Activated CD8-positive, alpha-beta memory T cell treated with anti-CD3 and anti-CD28 coated beads for 4 hours (primary cell): ENCODE measurements at regions not wholly inside any gene's neighbourhood (a gene's known extent, or its start where the extent isn't known, plus 50 kb on each side); places are given as distances from the start of the nearest gene placed in this dataset.
"Not testable (repeated sequence)": the region's sequence is repeated elsewhere in the genome, so short reads cannot be mapped to it uniquely, and the experiment has no call there.

Experiments used
- DNase-seq, 2 donors: peaks; one replicate each; pipeline ENCODE4 v3.0.0-alpha.2; 2020; ENCODE audit warnings: low read depth in 2 of 2

DNA sequence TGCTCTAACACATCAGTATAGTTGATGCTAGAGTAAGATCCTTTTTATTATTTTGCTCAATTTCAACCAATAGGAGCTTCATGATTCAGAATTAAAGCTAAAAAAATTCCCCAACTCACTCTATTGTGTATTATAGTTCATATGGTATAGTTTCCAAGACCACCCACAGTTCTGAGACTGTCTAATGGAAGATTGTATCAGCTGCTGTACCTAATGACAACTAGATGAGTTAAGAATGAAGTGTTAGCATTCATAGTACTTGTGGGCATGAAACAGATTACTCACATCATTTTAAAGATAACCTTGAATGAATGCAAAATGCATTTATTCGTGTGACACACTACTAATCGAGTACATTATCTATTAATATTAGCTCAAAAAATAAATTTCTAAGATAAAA lies 289.9 kb upstream of the ATP11B start:
- no peak for DNase-seq

DNA sequence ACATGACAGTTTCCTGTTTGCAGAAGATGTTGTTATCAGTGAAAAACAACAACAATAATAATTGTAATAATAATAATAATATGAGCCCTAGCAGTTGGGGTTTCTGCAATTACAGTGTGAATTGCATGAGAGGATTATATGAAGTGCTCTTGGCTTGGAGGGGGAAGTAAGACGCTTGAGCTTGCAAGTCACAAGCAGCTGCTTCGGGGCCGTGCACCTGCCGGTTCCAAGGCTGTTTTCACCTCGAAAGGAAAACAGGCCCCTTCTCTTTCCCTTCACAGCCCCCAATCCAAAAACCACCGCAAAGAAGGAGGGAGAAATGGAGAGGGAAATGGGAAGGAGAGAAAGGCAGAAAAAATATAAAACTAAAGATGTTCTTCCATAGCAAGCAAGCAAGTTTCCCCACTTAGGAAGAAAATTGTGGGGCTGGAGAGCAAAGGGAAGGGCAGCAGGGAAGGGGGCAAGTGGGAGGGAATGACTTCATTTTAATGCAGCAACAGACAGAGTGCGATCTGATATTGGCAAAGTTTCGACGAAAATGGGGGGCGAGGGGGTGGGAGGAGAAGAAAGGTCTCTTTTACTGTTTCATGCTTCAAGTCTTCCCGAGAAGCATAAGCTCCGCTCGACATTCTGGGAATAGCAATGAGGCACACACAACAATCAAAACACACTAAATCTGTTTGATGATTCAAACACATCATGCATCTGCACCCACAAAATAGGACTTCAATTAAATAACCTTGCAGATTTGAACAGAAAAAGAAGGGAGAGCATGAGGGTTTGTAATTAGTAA lies 284.2 kb upstream of the ATP11B start:
- no peak for DNase-seq

DNA sequence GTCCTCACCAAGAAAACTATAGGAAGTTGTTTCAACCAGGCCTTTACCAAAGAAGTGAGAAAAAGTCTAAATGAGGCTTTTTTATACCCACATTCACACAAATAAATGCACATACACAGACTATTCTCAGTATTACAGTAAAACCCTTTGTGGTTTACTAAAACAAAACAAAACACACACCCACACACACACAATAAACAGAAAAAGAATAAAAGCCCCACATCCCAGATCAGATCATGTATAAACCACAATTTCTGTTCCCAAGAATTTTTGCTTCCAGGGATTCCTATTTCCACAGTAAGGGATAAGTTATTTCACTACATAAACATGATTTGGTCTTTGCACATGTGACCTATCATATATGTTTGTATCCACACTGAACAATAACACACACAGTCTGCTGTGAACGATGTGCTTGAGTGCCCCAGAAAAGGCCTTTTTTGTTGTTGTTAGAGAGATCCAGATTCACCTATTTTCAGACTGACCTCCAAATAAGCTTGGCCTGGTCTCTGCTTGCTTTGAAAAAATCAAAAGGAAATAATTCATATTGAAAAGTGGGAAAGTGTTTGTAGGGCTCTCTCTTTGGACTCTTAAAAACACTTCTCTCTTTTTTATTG lies 283.4 kb upstream of the ATP11B start:
- no peak for DNase-seq

DNA sequence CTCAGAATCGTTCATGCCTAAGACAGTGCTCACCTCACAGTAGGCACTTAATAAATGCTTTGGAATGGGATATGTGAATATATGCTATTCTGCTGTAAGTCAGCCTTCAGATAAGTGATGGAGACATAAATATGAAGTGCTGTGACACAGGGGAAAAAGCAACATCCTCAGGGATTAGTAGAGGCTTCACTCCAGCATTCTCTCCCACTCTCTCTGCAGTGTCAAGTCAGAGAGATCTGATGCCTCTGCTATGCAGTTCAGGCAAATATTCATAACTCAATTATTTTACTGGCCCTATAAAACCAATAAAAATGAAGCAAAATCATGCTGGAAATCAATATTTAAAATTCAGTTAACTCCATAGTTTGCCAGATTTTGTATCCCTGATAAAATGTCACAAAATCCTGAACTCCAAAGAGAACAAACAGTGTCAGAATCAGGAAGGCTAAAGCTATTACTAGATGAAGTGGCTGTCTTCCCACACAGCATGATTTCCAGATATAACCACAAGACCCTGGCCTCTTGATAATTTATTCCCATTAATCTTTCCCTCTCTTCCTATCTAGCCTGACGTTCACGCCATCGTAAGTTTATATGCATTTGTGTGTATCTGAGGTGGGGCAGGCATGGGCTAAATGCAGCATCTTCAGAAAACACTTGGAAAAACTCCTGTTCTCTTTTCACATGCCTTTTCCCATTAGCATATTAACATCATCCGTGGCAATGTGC lies 278.9 kb upstream of the ATP11B start:
- no peak for DNase-seq

DNA sequence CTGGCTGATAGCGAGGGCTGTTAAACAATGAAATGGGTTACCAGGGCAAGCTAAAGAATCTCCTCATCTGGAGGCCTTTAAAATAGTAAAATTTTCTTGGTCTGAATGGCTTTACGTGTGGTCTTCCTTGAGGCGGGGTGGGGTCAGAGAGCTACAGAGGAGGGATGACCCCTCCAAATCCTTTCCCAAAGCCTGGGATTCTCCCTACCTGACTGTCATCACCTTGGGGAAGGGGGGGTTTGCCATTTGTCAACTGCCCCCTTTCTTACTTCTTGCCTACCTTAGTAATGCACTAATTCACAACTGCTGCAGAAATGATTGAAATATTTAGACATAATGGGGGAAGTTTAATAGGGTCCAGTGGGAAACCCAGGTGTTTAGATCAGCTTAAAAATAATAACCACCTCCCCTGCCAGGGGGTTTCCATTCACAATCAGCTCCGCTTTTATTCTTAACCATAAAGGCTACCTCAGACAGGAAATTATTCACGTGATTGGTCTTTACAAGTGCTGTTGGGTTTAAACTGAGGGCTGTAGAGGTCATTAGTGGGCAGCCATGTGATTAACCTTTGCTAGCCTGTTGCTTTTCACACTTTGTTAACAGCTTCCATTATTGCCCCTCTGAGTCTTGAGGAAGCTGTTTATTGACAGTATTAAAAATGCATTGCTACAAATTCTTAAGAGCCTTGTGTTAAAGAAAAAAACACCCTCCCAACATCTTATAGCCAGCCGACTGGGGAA lies 276.5 kb upstream of the ATP11B start:
- no peak for DNase-seq

DNA sequence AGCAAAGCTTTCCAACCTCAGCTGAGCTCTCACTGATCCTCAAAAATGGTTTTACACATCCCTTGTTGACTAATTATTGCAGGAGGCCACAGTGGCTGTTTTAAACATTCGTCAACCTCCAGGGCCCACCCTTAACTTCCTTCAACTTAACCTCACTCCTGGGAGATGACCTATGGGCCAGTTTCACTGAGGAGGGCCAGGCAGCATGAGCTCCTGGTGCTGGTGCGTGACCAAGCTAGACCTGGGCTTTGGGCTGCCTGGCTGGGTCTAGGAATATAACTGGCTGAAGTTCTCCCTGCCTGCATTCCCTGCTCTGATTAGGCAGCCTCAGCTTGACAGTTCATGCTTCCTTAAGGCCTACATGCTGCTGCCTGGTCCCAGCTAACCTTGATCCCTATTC lies 273.7 kb upstream of the ATP11B start:
- no peak for DNase-seq

DNA sequence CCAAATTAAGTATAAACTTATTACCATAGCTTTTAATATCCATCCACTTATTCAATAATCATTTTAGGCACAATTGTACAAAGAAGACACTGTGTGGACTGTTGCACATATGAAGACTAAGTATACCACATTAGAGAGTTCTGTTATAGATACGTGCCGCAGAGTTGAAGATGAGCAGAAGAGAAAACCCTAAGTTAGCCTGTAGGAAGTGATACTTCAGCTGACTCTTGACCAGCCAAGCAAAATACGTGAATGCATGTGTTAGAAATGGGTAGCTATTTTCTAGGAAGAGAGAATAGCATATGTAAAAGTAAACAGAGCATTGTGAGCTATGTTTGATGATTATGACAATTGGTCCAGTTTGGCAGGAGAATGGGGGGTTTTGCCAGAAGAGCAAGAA lies 272.0 kb upstream of the ATP11B start:
- no peak for DNase-seq

DNA sequence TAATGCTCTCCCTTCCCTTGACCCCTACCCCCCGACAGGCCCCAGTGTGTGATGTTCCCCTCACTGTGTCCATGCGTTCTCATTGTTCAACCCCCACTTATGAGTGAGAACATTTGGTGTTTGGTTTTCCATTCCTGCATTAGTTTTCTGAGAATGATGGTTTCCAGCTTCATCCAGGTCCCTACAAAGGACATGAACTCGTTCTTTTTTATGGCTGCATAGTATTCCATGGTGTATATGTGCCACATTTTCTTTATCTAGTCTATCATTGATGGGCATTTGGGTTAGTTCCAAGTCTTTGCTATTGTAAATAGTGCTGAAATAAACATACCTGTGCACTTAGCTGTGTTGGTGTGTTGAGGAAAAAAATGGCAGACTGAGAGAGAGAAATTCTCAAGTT lies 269.9 kb upstream of the ATP11B start:
- DNase-seq, result not testable (repeated sequence)

DNA sequence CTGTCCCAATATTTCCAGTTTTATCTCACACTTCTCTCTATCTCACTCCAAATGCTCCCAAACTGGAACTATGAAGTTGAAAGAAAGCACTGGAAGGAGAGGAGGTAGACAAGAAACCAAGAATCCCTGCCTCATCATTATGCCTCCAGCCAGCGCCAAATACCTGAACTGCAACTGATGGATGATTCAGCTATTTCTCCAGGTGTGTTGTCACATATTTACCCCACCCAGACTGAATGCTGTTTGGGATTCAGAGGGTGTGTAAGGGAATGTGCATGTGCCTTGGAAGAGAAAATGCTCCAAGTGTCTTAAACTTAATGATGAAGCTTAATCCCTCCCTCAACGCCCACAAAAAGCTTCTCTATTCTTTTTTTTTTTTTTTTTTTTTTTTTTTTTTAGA lies 269.5 kb upstream of the ATP11B start:
- no peak for DNase-seq

DNA sequence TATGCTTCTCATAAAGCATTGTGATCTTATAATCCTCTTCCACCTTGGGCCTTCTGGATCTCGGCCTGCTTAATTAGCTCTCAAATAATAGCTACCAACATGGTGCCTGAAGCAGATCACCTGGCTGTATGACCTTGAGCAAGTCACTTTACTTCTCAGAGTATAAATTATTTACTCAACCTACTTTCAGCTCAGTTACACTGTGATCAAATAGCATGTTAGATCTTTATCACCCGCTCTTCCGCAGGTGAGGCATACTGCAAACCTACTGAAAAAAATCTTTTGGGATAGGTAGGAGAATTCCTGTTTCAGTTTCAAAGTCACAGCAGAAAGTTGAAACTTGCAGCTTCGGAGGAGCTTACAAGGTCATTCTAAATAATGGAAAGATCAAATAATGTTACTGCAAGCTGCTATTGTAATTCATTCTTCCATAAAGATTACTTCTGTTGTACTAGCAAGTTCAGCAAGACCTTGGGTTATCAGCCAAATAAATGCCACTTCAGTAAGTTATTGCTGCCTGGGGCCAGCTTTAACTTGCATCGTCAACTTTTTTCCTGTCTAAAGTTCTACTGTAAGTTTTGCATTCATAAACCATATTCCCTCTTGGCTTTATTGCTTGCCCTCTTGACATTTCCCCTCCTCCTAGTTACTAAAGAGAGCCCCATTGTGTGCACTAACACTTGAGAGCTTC lies 268.4 kb upstream of the ATP11B start:
- DNase-seq, result no peak

DNA sequence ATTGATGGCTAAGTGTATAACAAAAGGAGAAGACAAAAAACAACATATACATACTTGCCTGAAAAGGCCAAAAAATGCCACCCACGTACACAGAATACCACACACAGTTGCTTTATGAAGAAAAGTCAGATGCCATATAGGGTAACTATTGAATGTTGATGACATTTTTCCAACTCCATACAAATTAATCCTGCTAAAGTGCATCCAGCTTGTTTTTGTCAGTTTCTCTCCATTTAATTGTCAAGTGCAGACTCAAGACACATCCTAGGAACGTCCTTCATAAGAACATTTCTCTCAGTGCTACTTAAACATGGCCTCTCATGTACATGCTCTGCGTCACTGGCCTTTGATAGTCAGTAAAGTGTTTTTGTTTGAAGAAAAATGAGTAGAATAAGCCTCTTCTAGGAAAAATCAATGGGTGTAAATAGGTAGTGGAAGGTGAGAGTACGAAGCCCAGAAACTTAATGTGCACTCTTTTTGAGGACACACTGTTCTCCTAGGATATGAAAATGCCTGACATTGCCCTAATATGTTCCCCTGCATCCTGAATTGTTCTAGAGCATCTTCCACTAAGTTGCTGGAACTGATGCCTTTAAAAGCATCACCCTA lies 267.4 kb upstream of the ATP11B start:
- DNase-seq, result no peak

DNA sequence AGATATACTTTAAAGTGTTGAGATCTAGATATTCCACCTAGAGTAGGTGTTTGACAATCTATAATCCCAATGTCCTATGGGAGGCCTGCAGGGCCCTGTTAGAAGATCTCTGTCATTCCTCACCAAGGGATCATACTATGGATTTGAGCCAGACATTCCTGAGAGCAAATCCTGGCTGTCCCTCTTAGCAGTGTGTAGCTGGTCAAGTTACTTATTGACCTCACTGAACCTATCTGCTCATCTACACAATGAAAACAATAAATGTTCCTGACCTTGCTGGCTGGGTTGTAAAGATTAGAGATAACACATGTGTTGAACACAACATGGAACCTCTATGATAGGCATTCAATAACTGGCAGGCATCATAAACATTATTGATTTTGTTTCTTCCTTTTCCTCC lies 265.6 kb upstream of the ATP11B start:
- DNase-seq, result no peak

DNA sequence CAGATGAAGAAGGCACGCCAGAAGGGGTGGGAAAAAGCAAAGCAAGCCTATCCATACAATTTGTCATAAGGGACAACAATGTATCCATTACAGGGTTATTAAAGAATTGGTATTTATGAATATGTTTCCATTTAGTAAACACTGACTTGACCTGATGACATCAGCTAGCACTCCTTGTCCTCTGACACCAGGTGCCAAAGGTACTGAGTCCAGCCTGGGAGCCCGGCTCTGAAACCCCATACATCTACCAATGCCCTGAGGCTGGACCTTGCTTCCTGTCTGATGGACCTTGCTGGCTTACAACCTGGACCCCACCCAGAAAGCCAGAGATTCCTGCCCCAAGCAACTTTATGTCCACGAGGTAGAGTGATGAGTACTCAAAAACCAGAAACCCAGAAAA lies 263.0 kb upstream of the ATP11B start:
- DNase-seq, result no peak

DNA sequence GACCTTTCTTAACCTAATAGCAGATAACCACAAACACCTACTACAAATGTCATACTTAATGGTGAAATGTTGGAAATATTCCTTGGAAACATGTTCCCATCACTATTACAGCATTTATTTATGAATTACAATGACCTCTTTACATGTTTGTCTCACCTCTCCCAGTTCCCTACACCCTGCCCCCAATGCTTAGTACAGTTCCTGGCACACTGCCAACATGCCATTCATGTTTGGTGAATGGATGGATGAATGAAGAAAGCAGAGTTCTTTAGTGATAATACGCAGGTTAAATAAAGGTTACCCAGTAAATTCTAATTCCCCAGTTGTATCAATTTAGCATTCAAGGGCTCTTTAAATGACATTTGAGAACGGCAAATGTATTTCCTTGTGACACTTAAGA lies 259.9 kb upstream of the ATP11B start:
- no peak for DNase-seq

DNA sequence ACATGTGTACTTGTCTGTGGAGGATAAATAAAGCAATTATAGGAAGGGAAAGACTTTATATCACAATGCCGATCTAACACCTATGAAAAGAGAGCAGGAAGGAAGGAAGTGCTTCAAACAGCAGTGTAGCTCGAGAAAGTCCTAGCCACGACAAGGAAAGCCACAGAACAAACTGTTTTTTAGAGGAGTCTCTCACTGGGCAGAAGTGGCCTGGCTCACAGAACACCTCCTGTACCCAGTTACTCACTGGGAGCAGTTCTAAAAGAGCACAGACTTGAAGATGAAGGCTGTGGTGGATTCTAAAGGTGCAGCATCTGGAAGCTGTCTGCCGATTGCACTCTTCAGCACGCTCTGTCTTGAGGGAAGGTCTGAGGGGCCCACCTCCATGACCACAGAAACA lies 248.8 kb upstream of the ATP11B start:
- DNase-seq, result no peak

DNA sequence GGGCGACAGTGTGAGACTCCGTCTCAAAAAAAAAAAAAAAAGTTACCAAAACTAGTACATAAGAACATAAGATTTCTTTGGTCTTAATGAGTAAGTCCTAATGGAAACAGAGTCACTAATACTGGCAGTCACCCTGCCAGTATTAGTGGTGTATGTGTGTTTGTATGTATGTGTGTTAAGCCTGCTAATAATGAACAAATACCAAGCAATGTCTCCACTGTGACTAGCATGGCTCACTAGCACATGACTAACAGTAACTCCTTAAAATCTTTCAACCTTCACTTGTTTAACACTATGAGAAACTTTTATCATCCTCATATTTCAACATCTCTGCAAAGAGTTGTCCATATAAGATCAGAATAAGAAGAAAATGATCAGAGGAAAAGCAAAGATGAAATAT lies 231.0 kb upstream of the ATP11B start:
- no peak for DNase-seq

DNA sequence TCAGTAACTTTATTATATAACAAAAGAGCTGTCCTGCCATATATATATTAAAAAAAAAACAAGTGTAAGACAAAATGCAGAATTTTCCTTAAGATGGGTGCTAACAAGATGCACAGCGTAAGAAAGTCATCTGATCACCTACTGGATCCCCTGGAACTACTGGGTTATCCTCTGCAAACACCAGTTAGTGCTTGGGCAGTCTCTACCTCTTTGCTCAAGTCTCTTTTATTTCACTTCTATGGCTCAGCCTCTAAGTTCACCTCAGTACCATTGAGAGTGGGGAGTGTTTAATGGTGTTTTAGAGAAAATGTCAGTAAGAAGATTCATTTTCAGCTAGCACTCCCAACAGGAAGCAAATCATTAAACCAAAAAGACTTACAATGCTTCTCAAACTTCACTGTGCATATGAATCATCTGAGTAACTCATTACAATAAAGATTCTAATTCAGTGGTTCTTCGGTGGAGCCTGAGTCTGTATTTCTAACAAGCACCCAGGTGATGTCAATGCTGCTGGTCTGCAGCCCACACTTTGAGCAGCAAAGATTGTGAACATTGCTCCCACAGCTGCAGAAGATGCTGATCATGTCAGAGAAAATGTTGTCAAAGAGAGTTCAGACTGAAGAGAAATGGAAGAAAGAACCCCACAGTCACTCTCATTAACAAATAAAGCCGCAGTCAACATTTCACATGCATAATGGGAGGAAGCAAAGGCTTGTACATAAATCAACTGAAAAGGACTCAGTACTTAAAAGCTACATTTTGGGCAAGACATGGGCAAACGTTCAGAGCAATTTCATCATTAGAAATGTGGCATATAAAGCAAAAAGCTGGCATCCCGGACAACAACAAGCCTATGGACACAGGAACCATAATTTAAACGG lies 227.1 kb upstream of the ATP11B start:
- no peak for DNase-seq

DNA sequence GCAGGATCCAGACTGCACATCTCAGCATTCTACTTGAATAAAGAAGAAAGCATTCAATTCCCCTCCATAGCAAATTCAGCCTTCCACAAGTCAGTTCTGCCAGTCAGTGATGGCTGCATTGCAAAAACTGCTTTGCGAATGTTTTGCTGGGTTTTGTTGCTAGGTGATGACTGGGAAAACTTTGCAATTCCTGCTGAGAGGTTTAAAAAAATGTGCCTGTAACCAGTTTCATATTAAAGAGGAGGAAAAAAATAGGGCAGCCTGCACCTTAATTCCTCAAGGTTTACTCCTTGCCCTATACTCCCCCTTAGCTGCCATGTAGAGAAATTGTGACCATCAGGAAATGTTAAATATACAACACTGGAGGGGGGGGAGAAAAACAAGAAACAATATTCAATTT lies 225.6 kb upstream of the ATP11B start:
- no peak for DNase-seq

DNA sequence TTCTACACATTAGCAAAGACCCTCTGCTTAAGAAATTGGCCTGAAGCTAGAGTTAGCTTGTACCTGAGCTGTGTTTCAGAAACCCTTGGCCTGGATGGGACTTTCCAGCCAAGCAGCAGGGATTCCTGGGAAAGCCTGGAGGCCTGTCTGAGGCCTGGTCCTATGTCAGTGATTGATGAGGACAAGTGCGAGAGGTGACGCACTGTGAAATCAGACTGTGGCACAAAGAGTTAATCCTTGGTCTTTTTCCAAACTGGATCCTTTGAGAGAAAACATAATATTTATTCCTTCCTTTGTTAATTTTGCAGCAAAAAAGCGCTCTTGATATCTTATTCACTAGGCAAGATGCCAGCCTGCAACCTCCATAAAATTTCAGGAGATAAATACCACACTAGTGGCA lies 225.0 kb upstream of the ATP11B start:
- no peak for DNase-seq

DNA sequence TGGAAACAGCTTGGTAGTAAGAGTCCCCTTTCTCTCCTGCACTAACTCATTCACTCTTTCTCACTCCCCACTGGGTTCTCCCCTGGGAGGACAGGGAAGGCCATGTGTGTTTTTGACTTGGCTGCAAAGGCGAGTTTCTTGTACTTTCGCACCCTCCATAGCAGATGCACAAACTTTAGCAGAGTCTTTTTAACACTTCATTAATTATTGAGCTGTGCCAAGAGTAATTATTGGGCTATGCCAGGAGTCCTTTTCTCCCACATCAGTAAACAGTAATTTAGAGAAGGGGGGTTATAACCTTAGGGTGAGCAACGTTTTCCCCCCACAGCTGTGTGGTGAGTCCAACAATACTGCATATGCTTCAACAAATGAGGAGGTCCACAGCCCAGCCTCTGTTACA lies 224.4 kb upstream of the ATP11B start:
- no peak for DNase-seq
